GM12878 (cell line): ENCODE measurements at regions not wholly inside any gene's neighbourhood (a gene's known extent, or its start where the extent isn't known, plus 50 kb on each side); places are given as distances from the start of the nearest gene placed in this dataset.

Experiments
- CTCF ChIP-seq, 3 experiments: IDR thresholded peaks in 2 of 3; conservative IDR thresholded peaks in 1 of 3; 2 replicates each; pipeline ENCODE4 v1.5.1; 2011; ENCODE audit warnings: low read depth in 3 of 3, low read length in 3 of 3, mild to moderate bottlenecking in 3 of 3, control low read depth in 2 of 3, moderate library complexity in 2 of 3, inconsistent platforms in 1 of 3, mixed read lengths in 1 of 3; ENCODE audit not compliant: control insufficient read depth in 2 of 3, insufficient read depth in 1 of 3; ENCODE audit errors: extremely low read depth in 1 of 3
- GABPA ChIP-seq: IDR thresholded peaks from 2 replicates; pipeline ENCODE4 v1.6.1; 2014; ENCODE audit warnings: antibody characterized with exemption, low read depth, mild to moderate bottlenecking, inconsistent platforms
- POLR2A ChIP-seq: IDR thresholded peaks from 2 replicates; pipeline ENCODE4 v1.6.1; 2011; ENCODE audit warnings: low read depth, mild to moderate bottlenecking, low read length
- POLR2AphosphoS5 ChIP-seq: IDR thresholded peaks from 2 replicates; pipeline ENCODE4 v1.6.1; 2011; ENCODE audit warnings: mild to moderate bottlenecking, low read length, inconsistent platforms
- RFX5 ChIP-seq: IDR thresholded peaks from 2 replicates; pipeline ENCODE4 v1.6.1; 2011; ENCODE audit warnings: low read depth, low read length, improper control_type of control experiment
- SIX5 ChIP-seq: IDR thresholded peaks from 2 replicates; pipeline ENCODE4 v1.6.1; 2011; ENCODE audit warnings: mild to moderate bottlenecking, low read depth, low read length, moderate library complexity; ENCODE audit not compliant: severe bottlenecking
- YY1 ChIP-seq: IDR thresholded peaks from 2 replicates; pipeline ENCODE4 v1.6.1; 2011; ENCODE audit warnings: low read depth, mild to moderate bottlenecking, low read length

GRCh38 chr3:82130046-82130445 lies 368.6 kb upstream of the GBE1 start:
- TF ChIP-seq SIX5: no peak
- no peak for TF ChIP-seq CTCF (IDR thresholded peaks at IDR 0.05 in 2 of 3, conservative IDR thresholded peaks at IDR 0.05 in 1 of 3; ENCODE audit: control insufficient read depth in 2 of 3, extremely low read depth in 1 of 3, insufficient read depth in 1 of 3, low read depth in 3 of 3, low read length in 3 of 3)
- no peak for TF ChIP-seq GABPA
- no peak for TF ChIP-seq POLR2A
- no peak for TF ChIP-seq POLR2AphosphoS5
- no peak for TF ChIP-seq RFX5
- no peak for TF ChIP-seq YY1
